GM12878 (cell line): ENCODE measurements at regions not wholly inside any gene's neighbourhood (a gene's known extent, or its start where the extent isn't known, plus 50 kb on each side); places are given as distances from the start of the nearest gene placed in this dataset.

Experiments
- ATAC-seq: fragments of 200-7000 bp; cut with Tn5 transposase; 3 replicates; pipeline ENCODE4 v1.9.1; 2020; ENCODE audit warnings: mild to moderate bottlenecking, moderate library complexity
- BruUV-seq: library from RNA; stranded (reverse); fragments of 400-500 nt; replicated peaks from 2 replicates; lab custom pipeline; 2021; lab: Mats Ljungman, UMichigan
- CTCF ChIA-PET: fragments of 300-600 bp; sonication (Branson Sonifier 250); formaldehyde crosslinking; extraction: SDS; loops from one replicate; lab custom pipeline; 2021; ENCODE audit warnings: inconsistent platforms; lab: Yijun Ruan, JAX
- POLR2A ChIA-PET: fragments of 350-600 bp; formaldehyde crosslinking; extraction: SDS; loops from one replicate; lab custom pipeline; 2021; ENCODE audit warnings: inconsistent platforms; lab: Charles Lee
- RAD21 ChIA-PET: fragments of 300-600 bp; sonication (Branson Sonifier 250); formaldehyde crosslinking; loops from one replicate; lab custom pipeline; 2023; ENCODE audit warnings: antibody characterized with exemption; ENCODE audit not compliant: unreplicated experiment; lab: Charles Lee
- SMC1A ChIA-PET: fragments of 300-600 bp; sonication (Branson Sonifier 250); formaldehyde crosslinking; loops from one replicate; lab custom pipeline; 2023; ENCODE audit not compliant: unreplicated experiment, uncharacterized antibody; lab: Charles Lee
- DNase-seq: peaks from one replicate; pipeline ENCODE4 v3.0.0-alpha.2; 2011; ENCODE audit warnings: low read depth, low spot score
- FAIRE-seq: peaks from 3 replicates; lab custom pipeline; 2011; peaks lifted over from hg19 to GRCh38; lab: Jason Lieb, UNC
- H2AFZ ChIP-seq: 2 replicates; pipeline ENCODE4 v1.6.0; 2011; ENCODE audit warnings: low read depth, low read length, control low read depth; ENCODE audit not compliant: control insufficient read depth
- H3K27ac ChIP-seq: 2 replicates; pipeline ENCODE4 v1.5.1; 2011; ENCODE audit warnings: control low read depth; ENCODE audit not compliant: control insufficient read depth, insufficient read depth
- H3K27me3 ChIP-seq, 2 experiments: replicated peaks in 1 of 2; 2 replicates each; pipeline versions ENCODE4 v1.6.0 to v1.6.1; 2011; ENCODE audit warnings: low read length in 1 of 2; ENCODE audit not compliant: control insufficient read depth in 2 of 2, insufficient read depth in 2 of 2
- H3K36me3 ChIP-seq, 2 experiments: 2 replicates each; pipeline ENCODE4 v1.5.1; 2011; ENCODE audit warnings: low read length in 1 of 2; ENCODE audit not compliant: control insufficient read depth in 2 of 2, insufficient read depth in 2 of 2
- H3K4me1 ChIP-seq: 2 replicates; pipeline ENCODE4 v1.6.1; 2011; ENCODE audit warnings: mild to moderate bottlenecking, low read length, moderate library complexity, mixed read lengths; ENCODE audit not compliant: control insufficient read depth, insufficient read depth
- H3K4me2 ChIP-seq: 2 replicates; pipeline ENCODE4 v1.6.0; 2011; ENCODE audit warnings: control low read depth; ENCODE audit not compliant: control insufficient read depth, insufficient read depth
- H3K4me3 ChIP-seq: fragments of 200-600 bp; sonication (generic); 2 replicates; pipeline ENCODE4 v1.5.1; 2016
- H3K79me2 ChIP-seq: 2 replicates; pipeline ENCODE4 v1.6.0; 2011; ENCODE audit warnings: low read length; ENCODE audit not compliant: control insufficient read depth, insufficient read depth
- H3K9ac ChIP-seq: 2 replicates; pipeline ENCODE4 v1.8.0; 2011; ENCODE audit warnings: low read length, control low read depth, mixed read lengths; ENCODE audit not compliant: control insufficient read depth, insufficient read depth
- H3K9me3 ChIP-seq: replicated peaks from 3 replicates; pipeline ENCODE4 v1.5.1; 2011; ENCODE audit warnings: mild to moderate bottlenecking, low read length; ENCODE audit not compliant: control insufficient read depth, insufficient read depth
- H4K20me1 ChIP-seq: 2 replicates; pipeline ENCODE4 v1.6.0; 2011; ENCODE audit not compliant: control insufficient read depth, insufficient read depth
- BACH1 ChIP-seq: fragments of 450-650 bp; IDR thresholded peaks from 2 replicates; pipeline ENCODE4 v1.6.1; 2017; ENCODE audit warnings: mild to moderate bottlenecking, borderline replicate concordance
- BCL11A ChIP-seq: IDR thresholded peaks from 2 replicates; pipeline ENCODE4 v1.6.1; 2011; ENCODE audit warnings: low read depth, low read length
- BCLAF1 ChIP-seq: fragments of 450-650 bp; IDR thresholded peaks from 2 replicates; pipeline ENCODE4 v1.6.1; 2017; ENCODE audit warnings: antibody characterized with exemption, mild to moderate bottlenecking, moderate library complexity
- CBX5 ChIP-seq: sonication (generic); IDR thresholded peaks from 2 replicates; pipeline ENCODE4 v1.6.1; 2016; ENCODE audit warnings: low read depth, moderate library complexity, mild to moderate bottlenecking, inconsistent platforms
- FOXK2 ChIP-seq: fragments of 450-650 bp; IDR thresholded peaks from 2 replicates; pipeline ENCODE4 v1.6.1; 2017; ENCODE audit warnings: mild to moderate bottlenecking, moderate library complexity
- IKZF1 ChIP-seq: fragments of 450-650 bp; conservative IDR thresholded peaks from 2 replicates; pipeline ENCODE4 v1.6.1; 2017; ENCODE audit warnings: antibody characterized with exemption, mild to moderate bottlenecking
- KLF5 ChIP-seq: fragments of 450-650 bp; IDR thresholded peaks from 2 replicates; pipeline ENCODE4 v1.6.1; 2014; ENCODE audit warnings: mild to moderate bottlenecking; ENCODE audit not compliant: partially characterized antibody
- NBN ChIP-seq: fragments of 450-650 bp; IDR thresholded peaks from 2 replicates; pipeline ENCODE4 v1.6.1; 2016
- NFIC ChIP-seq: IDR thresholded peaks from 2 replicates; pipeline ENCODE4 v1.6.1; 2012; ENCODE audit warnings: low read depth, mild to moderate bottlenecking, inconsistent platforms, low read length, moderate library complexity
- NFYB ChIP-seq: IDR thresholded peaks from 2 replicates; pipeline ENCODE4 v1.6.1; 2011; ENCODE audit warnings: low read depth, mild to moderate bottlenecking, low read length, improper control_type of control experiment, moderate library complexity; ENCODE audit not compliant: insufficient read depth
- PAX8 ChIP-seq: fragments of 450-650 bp; IDR thresholded peaks from 2 replicates; pipeline ENCODE4 v1.6.1; 2017; ENCODE audit warnings: mild to moderate bottlenecking, moderate library complexity
- POLR2A ChIP-seq: IDR thresholded peaks from 2 replicates; pipeline ENCODE4 v1.6.1; 2011; ENCODE audit warnings: low read depth, mild to moderate bottlenecking, low read length
- RAD21 ChIP-seq: IDR thresholded peaks from 2 replicates; pipeline ENCODE4 v1.6.1; 2011; ENCODE audit warnings: mild to moderate bottlenecking, low read depth, low read length, moderate library complexity; ENCODE audit not compliant: insufficient read depth
- STAT1 ChIP-seq: fragments of 450-650 bp; conservative IDR thresholded peaks from 2 replicates; pipeline ENCODE4 v1.6.1; 2014; ENCODE audit warnings: antibody characterized with exemption, mild to moderate bottlenecking
- SUZ12 ChIP-seq: fragments of 200-600 bp; sonication (generic); IDR thresholded peaks from one replicate; pipeline ENCODE4 v1.6.1; 2018; ENCODE audit warnings: antibody characterized with exemption, mild to moderate bottlenecking; ENCODE audit not compliant: unreplicated experiment
- YBX1 ChIP-seq: fragments of 450-650 bp; IDR thresholded peaks from 2 replicates; pipeline ENCODE4 v1.6.1; 2016; ENCODE audit warnings: antibody characterized with exemption
- ZBTB4 ChIP-seq: fragments of 450-650 bp; formaldehyde crosslinking; IDR thresholded peaks from 2 replicates; pipeline ENCODE4 v1.4.0; 2022; ENCODE audit warnings: mild to moderate bottlenecking, moderate library complexity
- ZNF217 ChIP-seq: fragments of 450-650 bp; IDR thresholded peaks from 2 replicates; pipeline ENCODE4 v1.6.1; 2017; ENCODE audit warnings: antibody characterized with exemption, mild to moderate bottlenecking
- WGBS: methylation state at CpG from one replicate; pipeline ENCODE4 v1.1.6; 2016; ENCODE audit warnings: low lambda C conversion rate; ENCODE audit not compliant: insufficient replicate concordance, insufficient coverage; ENCODE audit errors: missing lambda C conversion rate; 5-methylcytosine and 5-hydroxymethylcytosine counted together
- in situ Hi-C: fragments of 300-500 bp; cut with MboI; formaldehyde crosslinking; loops from 9 replicates; pipeline ENCODE4 v1.14.3; 2018; ENCODE audit warnings: mixed read lengths
- intact Hi-C: fragments of 100-400 bp; cut with micrococcal nuclease; formaldehyde crosslinking; loops from one replicate; pipeline ENCODE4 v1.14.2; 2022; ENCODE audit not compliant: unreplicated experiment

GRCh38 chr20:51199920-51200319 lies 177.0 kb upstream of the KCNG1 start:
- in situ Hi-C loops, result no loop called here
- no peaks in the 10 kb centered on the region for H3K4me1 ChIP-seq
- DNase-seq (no peak), FAIRE-seq (no peak), ATAC-seq (no peak)
- no peak overlapping the region for H3K27ac ChIP-seq
- no TSS peak for BruUV-seq
- no peak overlapping the region for H3K4me3 ChIP-seq
- WGBS, result 49% methylated on average over 6 of the region's 6 CpGs
- H3K9me3 ChIP-seq, result no peaks in the 10 kb centered on the region
- peaks cover 0 to 1% of the 10 kb centered on the region in 2 experiments; a peak in 2 of 4 replicates for H3K27me3 ChIP-seq
- intact Hi-C loops, result no loop called here
- H4K20me1 ChIP-seq, result no peaks in the 10 kb centered on the region
- no peaks in the 10 kb centered on the region for H3K36me3 ChIP-seq
- CTCF ChIA-PET, result no interaction called here
- H3K79me2 ChIP-seq, result no peaks in the 10 kb centered on the region
- no peak for TF ChIP-seq KLF5
- TF ChIP-seq PAX8, result no peak
- no peak for TF ChIP-seq YBX1
- no peak for TF ChIP-seq STAT1
- TF ChIP-seq NFIC, result no peak
- no peak for TF ChIP-seq ZBTB4
- no peak for TF ChIP-seq BCL11A
- TF ChIP-seq NBN, result no peak
- no peak for TF ChIP-seq BACH1
- no peak for TF ChIP-seq NFYB
- TF ChIP-seq RAD21, result no peak
- TF ChIP-seq ZNF217, result no peak
- TF ChIP-seq POLR2A, result no peak
- TF ChIP-seq CBX5, result no peak
- TF ChIP-seq FOXK2, result no peak
- no peak for TF ChIP-seq SUZ12
- TF ChIP-seq BCLAF1, result no peak
- TF ChIP-seq IKZF1, result no peak
- SMC1A ChIA-PET, result no interaction called here
- RAD21 ChIA-PET, result no interaction called here
- POLR2A ChIA-PET, result no interaction called here
- H3K4me2 ChIP-seq, result no peak overlapping the region
- no peak overlapping the region for H2AFZ ChIP-seq
- H3K9ac ChIP-seq, result no peak overlapping the region
